ENCODE measurements at regions not wholly inside any gene's neighbourhood (a gene's known extent, or its start where the extent isn't known, plus 50 kb on each side); places are given as distances from the start of the nearest gene placed in this dataset.

DNA sequence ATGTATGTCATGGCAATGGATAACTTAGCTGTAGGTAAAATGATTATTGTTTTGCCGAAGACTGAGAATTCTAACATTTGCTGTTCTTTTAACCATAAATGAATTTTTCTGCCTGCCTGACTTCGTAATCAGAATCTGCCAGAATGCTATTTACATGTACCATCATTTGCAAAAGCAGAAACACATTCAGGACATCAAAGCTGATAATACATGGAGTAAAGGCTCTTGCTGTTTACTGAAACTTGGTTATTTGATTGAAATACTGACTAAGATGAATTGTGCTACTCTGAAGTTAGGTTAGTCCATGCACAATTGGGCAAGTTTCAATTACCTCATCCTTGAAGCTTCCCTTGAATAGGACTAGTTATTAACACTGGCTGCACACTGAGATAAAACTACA is 293.8 kb downstream of the PLA2G4A start:
- Histone ChIP-seq H3K27ac (ENCODE audit: low read length) (no peak overlapping the region), H3K4me3 (ENCODE audit: low read depth in 1 of 2, low read length in 2 of 2) (no peak overlapping the region), H3K9me3 (ENCODE audit: insufficient read depth, low read length, severe bottlenecking) (no peaks in the 10 kb centered on the region), H3K79me2 (ENCODE audit: insufficient read depth, low read length) (no peaks in the 10 kb centered on the region), H3K4me2 (ENCODE audit: insufficient read depth, low read length) (no peak overlapping the region), H3K27me3 (ENCODE audit: insufficient read depth, low read length, poor library complexity) (no peaks in the 10 kb centered on the region), H3K36me3 (ENCODE audit: insufficient read depth, low read length) (no peaks in the 10 kb centered on the region), H3K9ac (ENCODE audit: low read depth, low read length) (no peak overlapping the region), H2AFZ (ENCODE audit: low read depth, low read length) (no peak overlapping the region), H3K4me1 (ENCODE audit: insufficient read depth, low read length) (no peaks in the 10 kb centered on the region), H4K20me1 (ENCODE audit: insufficient read depth, low read length) (no peaks in the 10 kb centered on the region)
- no peak for DNase-seq
- TF ChIP-seq, protein P1, sequence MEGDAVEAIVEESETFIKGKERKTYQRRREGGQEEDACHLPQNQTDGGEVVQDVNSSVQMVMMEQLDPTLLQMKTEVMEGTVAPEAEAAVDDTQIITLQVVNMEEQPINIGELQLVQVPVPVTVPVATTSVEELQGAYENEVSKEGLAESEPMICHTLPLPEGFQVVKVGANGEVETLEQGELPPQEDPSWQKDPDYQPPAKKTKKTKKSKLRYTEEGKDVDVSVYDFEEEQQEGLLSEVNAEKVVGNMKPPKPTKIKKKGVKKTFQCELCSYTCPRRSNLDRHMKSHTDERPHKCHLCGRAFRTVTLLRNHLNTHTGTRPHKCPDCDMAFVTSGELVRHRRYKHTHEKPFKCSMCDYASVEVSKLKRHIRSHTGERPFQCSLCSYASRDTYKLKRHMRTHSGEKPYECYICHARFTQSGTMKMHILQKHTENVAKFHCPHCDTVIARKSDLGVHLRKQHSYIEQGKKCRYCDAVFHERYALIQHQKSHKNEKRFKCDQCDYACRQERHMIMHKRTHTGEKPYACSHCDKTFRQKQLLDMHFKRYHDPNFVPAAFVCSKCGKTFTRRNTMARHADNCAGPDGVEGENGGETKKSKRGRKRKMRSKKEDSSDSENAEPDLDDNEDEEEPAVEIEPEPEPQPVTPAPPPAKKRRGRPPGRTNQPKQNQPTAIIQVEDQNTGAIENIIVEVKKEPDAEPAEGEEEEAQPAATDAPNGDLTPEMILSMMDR (IDR thresholded peaks at IDR 0.05; ENCODE audit: borderline replicate concordance, extremely low read depth, low read length, poor library complexity, severe bottlenecking), result no peak
- TF ChIP-seq EZH2 (IDR thresholded peaks at IDR 0.05; ENCODE audit: borderline replicate concordance, low read depth, low read length, severe bottlenecking), result no peak
- no peak for ATAC-seq (ENCODE audit: insufficient read depth, low read depth)

DNA sequence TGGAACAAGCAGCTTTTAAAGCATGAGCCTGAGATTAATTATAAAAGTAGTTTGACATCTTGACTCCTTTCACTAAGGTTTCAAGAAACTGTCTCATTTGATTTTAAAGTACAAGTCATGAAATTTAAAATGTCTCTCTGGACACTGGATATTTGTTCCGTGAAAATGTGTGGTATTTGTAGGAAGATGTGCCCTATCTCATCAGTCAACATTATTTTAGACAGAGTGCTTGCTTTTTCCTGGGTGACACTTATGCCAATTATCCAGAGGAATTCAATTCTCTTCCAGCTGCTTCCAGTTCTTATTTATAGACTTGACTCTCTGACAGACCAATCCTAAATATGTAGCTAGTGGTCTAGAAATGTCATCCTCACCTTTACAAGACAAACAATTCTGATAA is 300.4 kb downstream of the PLA2G4A start:
- Histone ChIP-seq H3K4me2 (ENCODE audit: insufficient read depth, low read length) (no peak overlapping the region), H3K79me2 (ENCODE audit: insufficient read depth, low read length) (no peaks in the 10 kb centered on the region), H3K4me3 (ENCODE audit: low read depth in 1 of 2, low read length in 2 of 2) (no peak overlapping the region), H3K9ac (ENCODE audit: low read depth, low read length) (no peak overlapping the region), H2AFZ (ENCODE audit: low read depth, low read length) (no peak overlapping the region), H3K9me3 (ENCODE audit: insufficient read depth, low read length, severe bottlenecking) (no peaks in the 10 kb centered on the region), H3K27ac (ENCODE audit: low read length) (no peak overlapping the region), H4K20me1 (ENCODE audit: insufficient read depth, low read length) (no peaks in the 10 kb centered on the region), H3K4me1 (ENCODE audit: insufficient read depth, low read length) (no peaks in the 10 kb centered on the region), H3K36me3 (ENCODE audit: insufficient read depth, low read length) (no peaks in the 10 kb centered on the region), H3K27me3 (ENCODE audit: insufficient read depth, low read length, poor library complexity) (no peaks in the 10 kb centered on the region)
- ATAC-seq (ENCODE audit: insufficient read depth, low read depth), result no peak
- no peak for TF ChIP-seq EZH2 (IDR thresholded peaks at IDR 0.05; ENCODE audit: borderline replicate concordance, low read depth, low read length, severe bottlenecking)
- TF ChIP-seq, protein P1 (IDR thresholded peaks at IDR 0.05; ENCODE audit: borderline replicate concordance, extremely low read depth, low read length, poor library complexity, severe bottlenecking), result no peak
- DNase-seq, result no peak

DNA sequence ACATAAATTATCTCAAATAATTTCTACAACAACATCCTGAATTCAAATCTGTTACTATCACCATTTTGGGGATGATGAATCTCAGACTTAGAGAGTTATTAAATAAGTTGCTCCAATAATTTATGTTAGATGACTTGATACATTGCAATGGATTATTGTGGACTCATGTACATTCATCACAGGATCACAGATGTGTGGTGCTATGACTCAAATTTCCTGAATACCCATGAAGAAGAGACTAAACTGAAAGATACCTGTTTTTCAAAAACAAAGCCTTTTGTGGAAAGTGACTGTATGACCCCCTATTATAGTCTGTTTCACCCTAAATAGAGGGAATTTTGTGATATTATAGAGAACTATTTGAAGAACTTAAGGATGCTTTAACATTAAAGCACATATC is 315.0 kb downstream of the PLA2G4A start:
- H3K9me3 ChIP-seq (ENCODE audit: insufficient read depth, low read length, severe bottlenecking), result peaks cover 3% of the 10 kb centered on the region
- H3K79me2 ChIP-seq (ENCODE audit: insufficient read depth, low read length), result no peaks in the 10 kb centered on the region
- no peak overlapping the region for H3K27ac ChIP-seq (ENCODE audit: low read length)
- no peaks in the 10 kb centered on the region for H3K36me3 ChIP-seq (ENCODE audit: insufficient read depth, low read length)
- no peaks in the 10 kb centered on the region for H4K20me1 ChIP-seq (ENCODE audit: insufficient read depth, low read length)
- DNase-seq (no peak), ATAC-seq (ENCODE audit: insufficient read depth, low read depth) (no peak)
- no peak overlapping the region for H3K4me3 ChIP-seq (ENCODE audit: low read depth in 1 of 2, low read length in 2 of 2)
- TF ChIP-seq, protein P1 (IDR thresholded peaks at IDR 0.05; ENCODE audit: borderline replicate concordance, extremely low read depth, low read length, poor library complexity, severe bottlenecking), result no peak
- TF ChIP-seq EZH2 (IDR thresholded peaks at IDR 0.05; ENCODE audit: borderline replicate concordance, low read depth, low read length, severe bottlenecking), result no peak
- no peak overlapping the region for H2AFZ ChIP-seq (ENCODE audit: low read depth, low read length)
- H3K4me1 ChIP-seq (ENCODE audit: insufficient read depth, low read length), result no peaks in the 10 kb centered on the region
- no peak overlapping the region for H3K4me2 ChIP-seq (ENCODE audit: insufficient read depth, low read length)
- no peak overlapping the region for H3K9ac ChIP-seq (ENCODE audit: low read depth, low read length)
- H3K27me3 ChIP-seq (ENCODE audit: insufficient read depth, low read length, poor library complexity), result no peaks in the 10 kb centered on the region

DNA sequence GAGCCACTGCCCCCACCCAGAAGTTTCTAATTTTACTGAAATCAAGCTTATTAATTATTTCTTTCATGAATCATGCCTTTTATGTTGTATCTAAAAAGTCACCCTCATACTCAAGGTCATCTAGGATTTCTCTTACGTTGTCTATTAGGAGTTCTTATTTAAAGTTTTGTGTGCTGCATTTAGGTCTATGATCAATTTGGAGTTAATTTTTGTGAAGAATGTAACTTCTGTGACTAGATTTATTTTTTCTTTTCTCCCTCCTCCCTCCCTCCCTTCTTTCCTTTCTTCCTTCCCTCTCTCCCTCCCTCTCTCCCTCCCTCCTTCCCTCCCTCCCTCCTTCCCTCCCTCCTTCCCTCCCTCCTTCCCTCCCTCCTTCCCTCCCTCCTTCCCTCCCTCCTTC is 317.6 kb downstream of the PLA2G4A start:
- no peaks in the 10 kb centered on the region for H3K36me3 ChIP-seq (ENCODE audit: insufficient read depth, low read length)
- H2AFZ ChIP-seq (ENCODE audit: low read depth, low read length), result no peak overlapping the region
- no peaks in the 10 kb centered on the region for H3K4me1 ChIP-seq (ENCODE audit: insufficient read depth, low read length)
- H3K27me3 ChIP-seq (ENCODE audit: insufficient read depth, low read length, poor library complexity), result no peaks in the 10 kb centered on the region
- TF ChIP-seq, protein P1 (IDR thresholded peaks at IDR 0.05; ENCODE audit: borderline replicate concordance, extremely low read depth, low read length, poor library complexity, severe bottlenecking), result no peak
- peaks cover 4% of the 10 kb centered on the region for H3K9me3 ChIP-seq (ENCODE audit: insufficient read depth, low read length, severe bottlenecking)
- DNase-seq, result no peak
- H4K20me1 ChIP-seq (ENCODE audit: insufficient read depth, low read length), result no peaks in the 10 kb centered on the region
- no peak overlapping the region for H3K4me3 ChIP-seq (ENCODE audit: low read depth in 1 of 2, low read length in 2 of 2)
- H3K4me2 ChIP-seq (ENCODE audit: insufficient read depth, low read length), result no peak overlapping the region
- no peak overlapping the region for H3K9ac ChIP-seq (ENCODE audit: low read depth, low read length)
- ATAC-seq (ENCODE audit: insufficient read depth, low read depth), result no peak
- H3K27ac ChIP-seq (ENCODE audit: low read length), result no peak overlapping the region
- H3K79me2 ChIP-seq (ENCODE audit: insufficient read depth, low read length), result no peaks in the 10 kb centered on the region
